ENCODE measurements at regions not wholly inside any gene's neighbourhood (a gene's known extent, or its start where the extent isn't known, plus 50 kb on each side); places are given as distances from the start of the nearest gene placed in this dataset.

GRCh38 chr2:3099860-3100234 lies 277.8 kb downstream of the EIPR1 start:
- DNase-seq (ENCODE audit: low spot score) = no peak

GRCh38 chr2:3099145-3099859 lies 278.3 kb downstream of the EIPR1 start:
- DNase-seq (ENCODE audit: low spot score) = no peak

DNA sequence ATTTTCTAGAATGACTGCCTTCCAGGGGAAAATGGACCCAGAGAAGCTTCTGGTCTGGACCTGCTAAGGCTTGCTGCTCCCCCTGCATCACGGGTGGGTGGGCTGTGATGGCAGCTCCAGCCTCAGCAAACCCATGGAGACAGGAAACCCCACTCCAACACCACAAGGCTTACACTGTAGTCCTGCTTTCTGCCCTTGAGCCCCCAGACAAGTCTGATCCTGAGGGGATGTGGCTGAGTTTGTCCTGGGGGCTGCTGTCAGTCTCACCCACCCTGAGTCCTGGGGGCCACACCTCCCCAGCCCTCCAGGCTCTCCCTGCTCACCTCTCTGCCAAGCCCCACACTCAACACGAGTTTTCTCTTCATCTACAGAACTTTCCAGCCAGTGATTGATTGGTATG lies 279.4 kb downstream of the EIPR1 start:
- no peak for DNase-seq (ENCODE audit: low spot score)

- no peak for DNase-seq (ENCODE audit: low spot score)
These were observed 279.8 kb downstream of the EIPR1 start for GRCh38 chr2:3097804-3098203.

GRCh38 chr2:3094999-3095958 lies 282.3 kb downstream of the EIPR1 start:
- DNase-seq (ENCODE audit: low spot score) = no peak

- no peak for DNase-seq (ENCODE audit: low spot score)
These were observed 283.3 kb downstream of the EIPR1 start for GRCh38 chr2:3094318-3094717.

- DNase-seq (ENCODE audit: low spot score) = no peak
These were observed 285.9 kb downstream of the EIPR1 start for GRCh38 chr2:3091696-3092095.

GRCh38 chr2:3082705-3083104 lies 294.9 kb downstream of the EIPR1 start:
- no peak for DNase-seq (ENCODE audit: low spot score)

DNA sequence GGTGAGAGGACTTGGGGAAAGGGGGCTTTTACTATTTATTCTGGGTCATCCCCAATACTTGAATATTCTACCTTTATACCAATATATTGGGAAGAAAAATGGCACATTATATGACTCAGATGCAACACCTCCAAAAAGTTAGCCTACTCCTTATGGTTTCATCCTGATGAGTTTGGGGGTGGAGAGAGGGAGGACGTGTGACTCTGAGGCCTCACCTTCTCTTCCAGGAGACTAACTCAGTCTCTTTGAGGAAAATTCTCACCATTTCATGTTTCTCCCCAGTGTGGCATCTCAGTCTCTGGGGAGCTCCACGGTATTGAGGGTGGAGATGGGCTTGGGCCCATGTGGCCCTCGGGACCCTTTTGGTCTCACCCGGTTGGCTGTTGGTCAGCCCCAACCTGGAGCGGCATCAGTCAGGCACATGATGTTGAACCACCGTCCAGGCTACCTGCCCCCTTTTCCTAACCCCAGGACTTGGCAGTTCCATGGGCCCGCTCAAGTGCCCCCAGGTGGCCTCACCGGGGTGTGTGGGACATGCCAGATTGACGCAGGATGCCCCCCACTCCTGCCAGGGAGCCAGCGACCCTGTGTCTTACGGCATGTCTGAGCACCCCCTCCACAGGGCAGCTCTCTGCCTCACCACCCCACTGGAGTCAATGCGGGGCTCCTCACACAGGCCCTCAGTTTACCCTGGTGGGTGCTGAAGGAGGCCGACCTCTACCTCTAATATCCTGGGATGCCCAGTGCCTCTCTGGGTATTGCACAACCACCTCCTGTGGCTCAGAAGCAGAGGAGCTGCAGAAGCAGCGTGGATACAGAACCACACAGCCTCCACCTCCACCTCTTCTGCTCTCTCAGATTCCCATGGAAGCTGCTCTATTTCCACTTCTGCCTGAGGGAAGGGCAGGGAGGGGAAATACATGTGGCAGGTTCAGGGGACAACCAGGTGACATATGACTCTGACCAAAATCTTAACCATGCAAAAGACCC lies 297.4 kb downstream of the EIPR1 start:
- no peak for DNase-seq (ENCODE audit: low spot score)

GRCh38 chr2:3079466-3079865 lies 298.2 kb downstream of the EIPR1 start:
- no peak for DNase-seq (ENCODE audit: low spot score)

GRCh38 chr2:3078684-3079083 lies 298.9 kb downstream of the EIPR1 start:
- DNase-seq (ENCODE audit: low spot score) = peak; percentile 59

DNA sequence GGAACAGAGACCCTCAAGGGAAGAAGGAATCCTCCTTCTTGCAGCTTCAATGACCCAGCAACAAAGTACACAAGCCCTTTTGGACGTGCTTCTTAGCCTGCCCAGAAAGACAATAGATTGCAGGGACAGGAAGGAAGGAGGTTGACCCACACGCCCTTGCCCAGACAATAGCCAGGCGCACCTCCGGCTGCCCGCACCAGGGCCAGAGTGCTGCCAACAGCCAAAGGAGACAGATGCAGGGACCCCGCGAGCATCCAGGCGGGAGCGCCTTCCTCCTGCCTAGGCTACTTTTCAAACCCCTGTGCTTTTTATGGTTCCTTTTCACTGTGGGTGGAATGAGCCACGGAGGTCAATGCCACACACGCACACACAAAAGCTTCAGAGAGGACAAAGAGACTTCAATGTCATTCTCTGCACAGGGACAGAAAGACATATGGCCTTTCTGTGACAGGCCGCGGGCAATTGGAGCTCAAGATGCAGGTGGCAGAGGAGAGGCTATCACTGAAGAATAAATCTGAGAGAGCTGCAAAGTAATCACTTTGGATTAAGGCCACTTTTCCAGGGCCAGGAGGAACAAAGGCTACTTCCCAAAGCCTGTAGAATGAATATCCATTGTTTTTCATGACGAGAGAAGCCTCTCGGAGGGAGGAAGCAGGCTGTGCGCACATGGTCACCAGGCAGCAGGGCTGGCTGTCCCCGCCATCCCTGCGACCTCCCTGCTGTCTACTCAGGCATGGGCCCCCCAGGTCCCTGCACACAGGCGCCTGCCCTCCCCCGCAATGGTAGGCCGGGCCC lies 300.6 kb downstream of the EIPR1 start:
- no peak for DNase-seq (ENCODE audit: low spot score)

DNA sequence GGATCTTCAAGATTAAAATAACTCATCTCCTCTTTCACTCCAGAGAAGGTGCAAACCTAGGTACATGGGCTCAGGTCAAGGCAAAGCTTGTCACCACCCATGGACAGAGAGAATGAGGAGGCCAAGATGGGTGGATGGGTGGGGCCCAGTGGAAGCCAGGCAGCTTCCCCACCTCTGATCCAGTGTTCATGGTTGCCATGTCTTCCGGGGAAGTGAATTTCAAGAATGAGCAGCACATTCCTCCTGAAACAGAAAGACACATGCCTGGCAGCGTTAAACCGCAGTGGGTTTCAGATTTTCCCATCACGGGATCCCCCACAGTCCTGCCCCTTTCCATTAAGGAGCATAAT lies 301.7 kb downstream of the EIPR1 start:
- DNase-seq (ENCODE audit: low spot score) = no peak

GRCh38 chr2:3075316-3075990 lies 302.2 kb downstream of the EIPR1 start:
- no peak for DNase-seq (ENCODE audit: low spot score)

- no peak for DNase-seq (ENCODE audit: low spot score)
These were observed 303.9 kb downstream of the EIPR1 start for GRCh38 chr2:3073704-3074103.

GRCh38 chr2:3073041-3073595 lies 304.5 kb downstream of the EIPR1 start:
- no peak for DNase-seq (ENCODE audit: low spot score)

GRCh38 chr2:3071685-3072263 lies 305.8 kb downstream of the EIPR1 start:
- DNase-seq (ENCODE audit: low spot score) = no peak

- DNase-seq (ENCODE audit: low spot score) = no peak
These were observed 310.8 kb downstream of the EIPR1 start for GRCh38 chr2:3066831-3067230.

DNA sequence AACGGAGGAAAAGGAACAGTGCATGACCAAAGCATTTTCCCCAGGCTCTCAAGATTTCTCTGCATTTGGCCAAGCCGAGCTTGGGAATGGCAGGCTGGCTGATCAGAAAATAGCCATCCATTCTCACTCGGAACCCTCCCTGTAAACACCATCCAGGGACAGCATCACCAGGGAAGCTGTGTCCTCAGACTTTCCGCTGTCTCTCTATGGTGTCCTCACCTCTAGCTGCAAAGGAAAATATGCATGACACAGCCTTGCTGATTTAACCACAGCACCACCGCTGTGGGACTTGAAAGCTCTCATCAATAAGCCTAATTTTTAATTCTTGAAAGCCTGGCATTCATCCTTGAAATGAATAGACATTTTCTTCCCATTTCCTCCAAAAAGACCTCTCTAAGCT lies 311.7 kb downstream of the EIPR1 start:
- no peak for DNase-seq (ENCODE audit: low spot score)

Measured in RKO (cell line).